ENCODE measurements at regions not wholly inside any gene's neighbourhood (a gene's known extent, or its start where the extent isn't known, plus 50 kb on each side); places are given as distances from the start of the nearest gene placed in this dataset.
A peak's percentile ranks its signal among the peaks of the same experiment; 100 is the strongest.

DNA sequence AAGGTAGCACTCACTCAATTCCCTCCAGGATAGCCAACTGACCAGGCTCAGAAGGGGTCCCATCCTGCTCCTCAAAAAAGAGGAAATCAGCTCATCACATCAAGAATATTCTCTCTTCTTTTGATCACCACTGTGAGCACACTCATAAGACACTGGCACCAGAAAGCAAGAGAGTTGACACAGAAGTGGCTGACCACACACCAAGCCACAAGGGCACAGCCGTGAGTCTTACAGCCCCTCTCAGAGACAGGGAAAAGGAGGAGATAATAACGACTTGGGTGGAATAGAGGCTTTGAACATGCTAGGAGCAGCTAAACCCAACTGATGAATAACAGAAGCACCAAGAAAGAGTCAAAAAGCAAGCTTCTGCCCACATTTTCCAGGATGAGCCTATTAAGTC, 249.1 kb upstream of the PREP start:
- H3K27me3 Mint-ChIP-seq (ENCODE audit: low read depth) = no peaks in the 10 kb centered on the region
- intact Hi-C loops (cut with micrococcal nuclease) = no loop called here
- no peak for DNase-seq (ENCODE audit: low spot score)
- H3K4me1 Mint-ChIP-seq (ENCODE audit: low read depth) = peaks cover 48% of the 10 kb centered on the region
- no peak overlapping the region for H3K4me3 Mint-ChIP-seq (ENCODE audit: low read depth)
- peaks cover 9% of the 10 kb centered on the region for H3K36me3 Mint-ChIP-seq (ENCODE audit: low read depth)
- H3K27ac Mint-ChIP-seq = peak overlapping the region; percentile 26
- peaks cover 24% of the 10 kb centered on the region for H3K9me3 Mint-ChIP-seq

DNA sequence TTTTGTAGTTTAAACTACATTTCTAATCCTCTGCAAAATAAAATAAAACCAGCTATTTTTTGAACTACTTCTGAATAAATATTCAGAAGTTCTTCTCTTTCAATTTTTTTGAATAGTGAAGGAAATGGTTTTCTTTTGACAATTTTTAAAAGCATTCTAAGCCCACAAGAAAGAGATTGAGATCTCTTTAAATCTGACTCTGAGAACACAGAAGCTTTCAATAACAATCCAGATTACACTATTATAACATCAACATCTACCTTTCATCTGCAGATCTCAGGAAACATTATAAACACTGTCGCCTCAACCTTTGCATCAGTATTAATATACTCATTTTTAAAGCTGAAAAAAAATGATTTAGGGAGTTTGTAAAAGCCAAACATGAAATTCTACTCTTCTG, 247.5 kb upstream of the PREP start:
- H3K27ac Mint-ChIP-seq = peak overlapping the region; percentile 59
- H3K4me1 Mint-ChIP-seq (ENCODE audit: low read depth) = peaks cover 64% of the 10 kb centered on the region
- peaks cover 7% of the 10 kb centered on the region for H3K36me3 Mint-ChIP-seq (ENCODE audit: low read depth)
- intact Hi-C loops (cut with micrococcal nuclease) = no loop called here
- no peak overlapping the region for H3K4me3 Mint-ChIP-seq (ENCODE audit: low read depth)
- no peak for DNase-seq (ENCODE audit: low spot score)
- H3K9me3 Mint-ChIP-seq = peaks cover 14% of the 10 kb centered on the region
- H3K27me3 Mint-ChIP-seq (ENCODE audit: low read depth) = no peaks in the 10 kb centered on the region

- Mint-ChIP-seq H3K27ac (peak overlapping the region; percentile 80), H3K4me3 (ENCODE audit: low read depth) (peak overlapping the region; percentile 37), H3K36me3 (ENCODE audit: low read depth) (peaks cover 11% of the 10 kb centered on the region), H3K9me3 (peaks cover 6% of the 10 kb centered on the region), H3K27me3 (ENCODE audit: low read depth) (no peaks in the 10 kb centered on the region), H3K4me1 (ENCODE audit: low read depth) (peaks cover 74% of the 10 kb centered on the region)
- no peak for DNase-seq (ENCODE audit: low spot score)
- intact Hi-C loops (cut with micrococcal nuclease) = loop anchor here (1.0 to 10.0 kb wide), 5 partner anchors 214 to 636 kb away; no protein-coding TSS in a partner anchor
Observed at GRCh38 chr6:105649192-105649591, 246.3 kb upstream of the PREP start.

- Mint-ChIP-seq H3K4me3 (ENCODE audit: low read depth) (no peak overlapping the region), H3K27me3 (ENCODE audit: low read depth) (no peaks in the 10 kb centered on the region)
Observed at GRCh38 chr6:105648276-105648675, 245.4 kb upstream of the PREP start.

GRCh38 chr6:105646391-105646867, 243.5 kb upstream of the PREP start:
- peaks cover 20% of the 10 kb centered on the region for H3K36me3 Mint-ChIP-seq (ENCODE audit: low read depth)
- DNase-seq (ENCODE audit: low spot score) = peak; percentile 66
- H3K4me3 Mint-ChIP-seq (ENCODE audit: low read depth) = peak overlapping the region; percentile 22
- no peaks in the 10 kb centered on the region for H3K27me3 Mint-ChIP-seq (ENCODE audit: low read depth)
- H3K4me1 Mint-ChIP-seq (ENCODE audit: low read depth) = peaks cover 81% of the 10 kb centered on the region
- H3K9me3 Mint-ChIP-seq = peaks cover 13% of the 10 kb centered on the region
- H3K27ac Mint-ChIP-seq = peak overlapping the region; percentile 84
- intact Hi-C loops (cut with micrococcal nuclease) = loop anchor here (1.0 to 10.0 kb wide), 18 partner anchors 20 to 874 kb away; partner anchors contain the start of gene PREP

More at GRCh38 chr6:105648276-105648675, 245.4 kb upstream of the PREP start:
- H3K27ac Mint-ChIP-seq = peak overlapping the region; percentile 80
- H3K9me3 Mint-ChIP-seq = no peaks in the 10 kb centered on the region
- peaks cover 8% of the 10 kb centered on the region for H3K36me3 Mint-ChIP-seq (ENCODE audit: low read depth)
- peaks cover 78% of the 10 kb centered on the region for H3K4me1 Mint-ChIP-seq (ENCODE audit: low read depth)
- no peak for DNase-seq (ENCODE audit: low spot score)
- intact Hi-C loops (cut with micrococcal nuclease) = loop anchor here (5.0 to 10.0 kb wide), 4 partner anchors 213 to 637 kb away; no protein-coding TSS in a partner anchor

DNA sequence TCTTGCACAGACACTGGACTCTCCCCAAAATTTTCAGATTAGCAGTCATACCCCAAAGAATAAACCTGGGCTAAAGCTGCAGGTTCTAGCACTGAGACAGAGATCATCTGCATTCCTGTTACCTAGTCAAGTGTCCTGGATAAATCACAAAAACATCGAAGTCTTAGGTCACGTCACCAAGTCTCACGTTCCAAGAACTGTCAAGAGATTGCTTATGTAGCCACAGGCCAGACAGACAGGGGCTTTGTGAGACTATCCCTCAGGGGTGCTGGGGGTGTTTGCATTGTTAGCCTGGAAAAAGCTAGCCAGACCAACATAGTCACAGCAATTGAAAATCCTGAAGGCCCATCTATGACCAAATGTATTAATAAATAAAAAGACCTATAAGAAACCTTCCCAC, 243.1 kb upstream of the PREP start:
- Mint-ChIP-seq H3K4me1 (ENCODE audit: low read depth) (peaks cover 81% of the 10 kb centered on the region), H3K4me3 (ENCODE audit: low read depth) (peak overlapping the region; percentile 23), H3K27me3 (ENCODE audit: low read depth) (no peaks in the 10 kb centered on the region), H3K36me3 (ENCODE audit: low read depth) (peaks cover 23% of the 10 kb centered on the region), H3K27ac (peak overlapping the region; percentile 84), H3K9me3 (peaks cover 17% of the 10 kb centered on the region)
- peak; percentile 24 for DNase-seq (ENCODE audit: low spot score)
- intact Hi-C loops (cut with micrococcal nuclease) = loop anchor here (1.0 to 10.0 kb wide), 18 partner anchors 20 to 874 kb away; partner anchors contain the start of gene PREP

- Mint-ChIP-seq H3K27me3 (ENCODE audit: low read depth) (no peaks in the 10 kb centered on the region), H3K4me3 (ENCODE audit: low read depth) (no peak overlapping the region), H3K9me3 (peaks cover 25% of the 10 kb centered on the region), H3K4me1 (ENCODE audit: low read depth) (peaks cover 75% of the 10 kb centered on the region), H3K27ac (peak overlapping the region; percentile 84), H3K36me3 (ENCODE audit: low read depth) (peaks cover 26% of the 10 kb centered on the region)
- intact Hi-C loops (cut with micrococcal nuclease) = loop anchor here (5.0 to 10.0 kb wide), 4 partner anchors 210 to 640 kb away; no protein-coding TSS in a partner anchor
- no peak for DNase-seq (ENCODE audit: low spot score)
Observed at GRCh38 chr6:105645156-105645555, 242.3 kb upstream of the PREP start.

- Mint-ChIP-seq H3K4me1 (ENCODE audit: low read depth) (peaks cover 74% of the 10 kb centered on the region), H3K9me3 (peaks cover 29% of the 10 kb centered on the region), H3K4me3 (ENCODE audit: low read depth) (peak overlapping the region; percentile 10), H3K27ac (peak overlapping the region; percentile 75), H3K36me3 (ENCODE audit: low read depth) (peaks cover 26% of the 10 kb centered on the region), H3K27me3 (ENCODE audit: low read depth) (no peaks in the 10 kb centered on the region)
- no peak for DNase-seq (ENCODE audit: low spot score)
- intact Hi-C loops (cut with micrococcal nuclease) = loop anchor here (5.0 to 10.0 kb wide), 4 partner anchors 210 to 640 kb away; no protein-coding TSS in a partner anchor
Observed at GRCh38 chr6:105644691-105645090, 241.8 kb upstream of the PREP start.

DNA sequence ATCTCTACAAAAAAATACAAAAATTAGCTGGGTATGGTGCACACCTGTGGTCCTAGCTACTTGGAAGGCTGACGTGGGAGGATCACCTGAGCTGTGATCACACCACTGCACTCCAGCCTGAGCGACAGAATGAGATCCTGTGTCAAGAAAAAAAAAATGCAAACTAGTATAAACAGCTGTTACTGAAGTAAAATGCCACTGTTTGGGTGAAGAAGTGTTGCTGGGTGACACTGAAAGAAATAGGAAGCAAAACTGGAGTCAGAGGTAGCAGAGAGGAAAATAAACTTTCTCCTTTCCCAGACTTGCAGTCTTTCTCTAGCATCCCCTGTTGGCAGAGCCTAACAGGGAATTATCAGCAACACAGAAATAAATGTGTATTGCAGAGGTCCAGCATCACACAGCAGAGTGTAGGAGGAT, 241.2 kb upstream of the PREP start:
- peaks cover 68% of the 10 kb centered on the region for H3K4me1 Mint-ChIP-seq (ENCODE audit: low read depth)
- intact Hi-C loops (cut with micrococcal nuclease) = loop anchor here (10.0 kb wide), 3 partner anchors 209 to 641 kb away; no protein-coding TSS in a partner anchor
- DNase-seq (ENCODE audit: low spot score) = no peak
- H3K4me3 Mint-ChIP-seq (ENCODE audit: low read depth) = no peak overlapping the region
- H3K9me3 Mint-ChIP-seq = peaks cover 30% of the 10 kb centered on the region
- peak overlapping the region; percentile 75 for H3K27ac Mint-ChIP-seq
- H3K27me3 Mint-ChIP-seq (ENCODE audit: low read depth) = no peaks in the 10 kb centered on the region
- peaks cover 25% of the 10 kb centered on the region for H3K36me3 Mint-ChIP-seq (ENCODE audit: low read depth)

GRCh38 chr6:105642708-105643107, 239.8 kb upstream of the PREP start:
- Mint-ChIP-seq H3K36me3 (ENCODE audit: low read depth) (peaks cover 24% of the 10 kb centered on the region), H3K27ac (no peak overlapping the region), H3K27me3 (ENCODE audit: low read depth) (no peaks in the 10 kb centered on the region), H3K4me1 (ENCODE audit: low read depth) (peaks cover 56% of the 10 kb centered on the region), H3K4me3 (ENCODE audit: low read depth) (no peak overlapping the region), H3K9me3 (peaks cover 30% of the 10 kb centered on the region)
- intact Hi-C loops (cut with micrococcal nuclease) = loop anchor here (10.0 kb wide), 3 partner anchors 208 to 642 kb away; no protein-coding TSS in a partner anchor
- DNase-seq (ENCODE audit: low spot score) = no peak

- Mint-ChIP-seq H3K36me3 (ENCODE audit: low read depth) (peaks cover 24% of the 10 kb centered on the region), H3K27me3 (ENCODE audit: low read depth) (no peaks in the 10 kb centered on the region), H3K4me1 (ENCODE audit: low read depth) (peaks cover 48% of the 10 kb centered on the region), H3K4me3 (ENCODE audit: low read depth) (no peak overlapping the region), H3K9me3 (peaks cover 30% of the 10 kb centered on the region), H3K27ac (no peak overlapping the region)
- no peak for DNase-seq (ENCODE audit: low spot score)
- intact Hi-C loops (cut with micrococcal nuclease) = loop anchor here (10.0 kb wide), 3 partner anchors 207 to 643 kb away; no protein-coding TSS in a partner anchor
Observed at GRCh38 chr6:105641504-105641903, 238.6 kb upstream of the PREP start.

DNA sequence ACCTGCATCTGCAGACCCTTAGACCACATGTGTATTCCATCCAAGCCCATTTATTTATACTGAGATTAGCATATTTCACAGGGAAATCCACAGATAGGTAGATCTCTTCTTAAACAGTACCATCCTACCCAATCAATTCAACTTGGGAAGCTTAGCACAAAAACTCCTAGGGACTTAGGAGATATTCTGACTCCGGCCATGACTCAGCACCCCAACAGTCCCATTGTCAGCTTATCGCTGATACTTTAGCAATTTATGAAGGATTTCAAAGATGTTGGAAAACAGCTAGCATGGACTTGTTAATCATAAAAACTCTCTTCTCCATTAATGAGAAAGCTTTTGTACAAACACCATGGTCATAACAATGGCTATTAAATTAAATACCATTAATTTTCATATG, 236.2 kb upstream of the PREP start:
- Mint-ChIP-seq H3K4me1 (ENCODE audit: low read depth) (peaks cover 32% of the 10 kb centered on the region), H3K27me3 (ENCODE audit: low read depth) (no peaks in the 10 kb centered on the region), H3K36me3 (ENCODE audit: low read depth) (peaks cover 28% of the 10 kb centered on the region), H3K27ac (no peak overlapping the region), H3K9me3 (peaks cover 30% of the 10 kb centered on the region), H3K4me3 (ENCODE audit: low read depth) (no peak overlapping the region)
- no peak for DNase-seq (ENCODE audit: low spot score)
- intact Hi-C loops (cut with micrococcal nuclease) = no loop called here

DNA sequence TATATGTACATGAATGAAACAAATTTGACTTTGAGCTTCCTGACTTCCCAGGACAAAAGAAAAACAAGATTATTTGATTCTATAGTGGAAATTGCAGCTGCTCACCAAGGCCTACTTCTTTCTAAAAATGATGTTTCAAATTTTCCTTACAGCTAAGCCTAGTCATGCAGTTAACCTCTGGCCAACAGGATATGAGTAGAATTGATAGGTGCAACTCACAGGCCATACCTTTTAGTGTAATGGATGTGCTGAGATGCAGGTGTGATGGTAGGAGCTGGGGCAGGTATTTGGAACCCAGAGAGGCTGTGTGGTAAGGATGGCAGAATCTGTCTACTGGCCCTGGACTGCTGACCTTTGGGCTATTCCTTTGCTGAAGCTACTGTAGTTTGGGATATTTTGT, 230.9 kb upstream of the PREP start:
- peaks cover 32% of the 10 kb centered on the region for H3K36me3 Mint-ChIP-seq (ENCODE audit: low read depth)
- intact Hi-C loops (cut with micrococcal nuclease) = no loop called here
- H3K4me3 Mint-ChIP-seq (ENCODE audit: low read depth) = no peak overlapping the region
- DNase-seq (ENCODE audit: low spot score) = no peak
- peaks cover 5% of the 10 kb centered on the region for H3K27me3 Mint-ChIP-seq (ENCODE audit: low read depth)
- no peak overlapping the region for H3K27ac Mint-ChIP-seq
- peaks cover 38% of the 10 kb centered on the region for H3K9me3 Mint-ChIP-seq
- peaks cover 15% of the 10 kb centered on the region for H3K4me1 Mint-ChIP-seq (ENCODE audit: low read depth)

Measured in activated T-helper 2 cell treated with anti-CD3 and anti-CD28 coated beads, Interferon-gamma antibody, Interleukin-2, Interleukin-4, amounts not matched to agents 10 μg/mL and 5 μg/mL and 100 μg/mL, durations not matched to agents 14 hours and 24 hours and 36 hours (primary cell).